Panc1 (cell line): ENCODE measurements at regions not wholly inside any gene's neighbourhood (a gene's known extent, or its start where the extent isn't known, plus 50 kb on each side); places are given as distances from the start of the nearest gene placed in this dataset. TPM values are rescaled to one million over a fixed set of nuclear protein-coding genes. Genes with fewer than 3 reads are reported as not detected.

Experiments used
- ATAC-seq: fragments of 200-7000 bp; cut with Tn5 transposase; 2 replicates; pipeline ENCODE4 v1.9.1; 2020; ENCODE audit warnings: mild to moderate bottlenecking, moderate library complexity
- BruUV-seq: library from RNA; stranded (reverse); fragments of 400-500 nt; replicated peaks from 2 replicates; lab custom pipeline; 2021; lab: Mats Ljungman, UMichigan
- CTCF ChIA-PET: fragments of 300-600 bp; sonication (Branson Sonifier 250); formaldehyde crosslinking; loops from one replicate; lab custom pipeline; 2022; ENCODE audit warnings: antibody characterized with exemption; lab: Charles Lee
- POLR2A ChIA-PET: fragments of 300-600 bp; sonication (Branson Sonifier 250); formaldehyde crosslinking; loops from one replicate; lab custom pipeline; 2022; ENCODE audit warnings: antibody characterized with exemption; lab: Charles Lee
- DNase-seq: peaks from one replicate; pipeline ENCODE4 v3.0.0-alpha.2; 2010; ENCODE audit warnings: low read depth, low spot score
- H3K27ac ChIP-seq: 2 replicates; pipeline ENCODE4 v1.5.1; 2011; ENCODE audit warnings: mild to moderate bottlenecking, low read length, inconsistent platforms
- H3K27me3 ChIP-seq: fragments of 200-500 bp; sonication (Bioruptor generic); 2 replicates; pipeline ENCODE4 v1.6.0; 2014; ENCODE audit warnings: low read length, inconsistent platforms; ENCODE audit not compliant: control insufficient read depth, insufficient read depth
- H3K36me3 ChIP-seq: fragments of 200-500 bp; sonication (Bioruptor generic); 2 replicates; pipeline ENCODE4 v1.5.1; 2014; ENCODE audit warnings: inconsistent platforms, mild to moderate bottlenecking, low read length, moderate library complexity; ENCODE audit not compliant: control insufficient read depth, insufficient read depth
- H3K4me1 ChIP-seq: 2 replicates; pipeline ENCODE4 v1.5.1; 2011; ENCODE audit warnings: inconsistent platforms, mild to moderate bottlenecking, low read length, moderate library complexity; ENCODE audit not compliant: control insufficient read depth, insufficient read depth
- H3K4me3 ChIP-seq, 2 experiments: 2 replicates each; pipeline ENCODE4 v1.5.1; 2011 to 2012; ENCODE audit warnings: low read depth in 2 of 2, low read length in 2 of 2, mild to moderate bottlenecking in 2 of 2, inconsistent platforms in 1 of 2, moderate library complexity in 1 of 2
- H3K9me3 ChIP-seq: fragments of 200-500 bp; sonication (Bioruptor generic); 2 replicates; pipeline ENCODE4 v1.5.1; 2014; ENCODE audit warnings: low read depth, mild to moderate bottlenecking, inconsistent platforms, low read length, moderate library complexity; ENCODE audit not compliant: control insufficient read depth, insufficient read depth
- TCF7L2 ChIP-seq: IDR thresholded peaks from 2 replicates; pipeline ENCODE4 v1.6.1; 2011; ENCODE audit warnings: mild to moderate bottlenecking, low read depth, low read length, inconsistent platforms
- in situ Hi-C: cut with HindIII; loops from 2 replicates; pipeline ENCODE4 v1.10.0; 2016; ENCODE audit warnings: low sequenced_read_pairs, low pct_unique_long_range_greater_than_20kb
- intact Hi-C: fragments of 100-400 bp; cut with micrococcal nuclease; formaldehyde crosslinking; loops from one replicate; pipeline ENCODE4 v1.10.0; 2022; ENCODE audit not compliant: unreplicated experiment
- microRNA-seq: library from miRNA; unstranded; fragments of <30 nt; microRNA quantifications from one replicate; pipeline ENCODE4 v1.1.0, GENCODE V29; 2020; ENCODE audit not compliant: unreplicated experiment
- TF ChIP-seq, protein P1 (sequence below): fragments of 450-650 bp; IDR thresholded peaks from 2 replicates; pipeline ENCODE4 v1.5.1; 2017; ENCODE audit warnings: mild to moderate bottlenecking

DNA sequence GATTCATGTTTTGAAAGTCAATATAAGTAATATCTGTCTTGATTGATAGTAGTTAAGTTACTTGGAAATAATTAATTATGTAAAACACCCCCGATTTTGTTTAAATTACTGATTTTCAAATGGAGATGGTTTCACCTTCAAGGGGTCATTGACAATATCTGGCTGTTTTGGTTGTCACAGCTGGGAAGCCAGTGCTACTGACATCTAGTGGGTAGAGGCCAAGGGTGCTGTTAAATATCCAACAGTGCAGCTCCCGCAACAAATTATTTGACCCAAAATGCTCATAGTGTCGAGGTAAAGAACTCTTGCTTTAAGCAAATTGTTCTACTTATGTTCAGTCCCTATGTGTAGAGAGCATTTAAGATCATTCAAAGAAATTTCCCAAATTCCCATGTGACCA lies 50.6 kb upstream of the PCDH20 start:
- ATAC-seq: no peak
- ChIA-PET POLR2A (no interaction called here), CTCF (no interaction called here)
- no peaks in the 10 kb centered on the region for H3K4me1 ChIP-seq
- TF ChIP-seq, protein P1, sequence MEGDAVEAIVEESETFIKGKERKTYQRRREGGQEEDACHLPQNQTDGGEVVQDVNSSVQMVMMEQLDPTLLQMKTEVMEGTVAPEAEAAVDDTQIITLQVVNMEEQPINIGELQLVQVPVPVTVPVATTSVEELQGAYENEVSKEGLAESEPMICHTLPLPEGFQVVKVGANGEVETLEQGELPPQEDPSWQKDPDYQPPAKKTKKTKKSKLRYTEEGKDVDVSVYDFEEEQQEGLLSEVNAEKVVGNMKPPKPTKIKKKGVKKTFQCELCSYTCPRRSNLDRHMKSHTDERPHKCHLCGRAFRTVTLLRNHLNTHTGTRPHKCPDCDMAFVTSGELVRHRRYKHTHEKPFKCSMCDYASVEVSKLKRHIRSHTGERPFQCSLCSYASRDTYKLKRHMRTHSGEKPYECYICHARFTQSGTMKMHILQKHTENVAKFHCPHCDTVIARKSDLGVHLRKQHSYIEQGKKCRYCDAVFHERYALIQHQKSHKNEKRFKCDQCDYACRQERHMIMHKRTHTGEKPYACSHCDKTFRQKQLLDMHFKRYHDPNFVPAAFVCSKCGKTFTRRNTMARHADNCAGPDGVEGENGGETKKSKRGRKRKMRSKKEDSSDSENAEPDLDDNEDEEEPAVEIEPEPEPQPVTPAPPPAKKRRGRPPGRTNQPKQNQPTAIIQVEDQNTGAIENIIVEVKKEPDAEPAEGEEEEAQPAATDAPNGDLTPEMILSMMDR: peak; percentile 49
- no peak for TF ChIP-seq TCF7L2
- in situ Hi-C loops: no loop called here
- H3K4me3 ChIP-seq: no peak overlapping the region
- H3K9me3 ChIP-seq: no peaks in the 10 kb centered on the region
- H3K27me3 ChIP-seq: no peaks in the 10 kb centered on the region
- H3K36me3 ChIP-seq: no peaks in the 10 kb centered on the region
- no peak overlapping the region for H3K27ac ChIP-seq
- no peak for DNase-seq
- intact Hi-C loops: no loop called here
- no TSS peak for BruUV-seq

Small RNA genes lying in the stretch of these regions (microRNA-seq; reads per million reads assigned to microRNA genes)
- not detected for gene MIR4704
- not detected for gene MIR548X2
